Suprapubic skin (tissue), 4 donors: ENCODE measurements at regions not wholly inside any gene's neighbourhood (a gene's known extent, or its start where the extent isn't known, plus 50 kb on each side); places are given as distances from the start of the nearest gene placed in this dataset.

ENCODE experiments used
- EP300 ChIP-seq: sonication (generic); formaldehyde crosslinking; IDR thresholded peaks from one replicate; pipeline ENCODE4 v1.6.1; 2017; ENCODE audit warnings: antibody characterized with exemption
- POLR2A ChIP-seq, 2 donors: fragments of 450-650 bp; IDR thresholded peaks; one replicate each; pipeline ENCODE4 v1.6.1; 2017; ENCODE audit warnings: antibody characterized with exemption in 2 of 2, mild to moderate bottlenecking in 2 of 2, moderate library complexity in 2 of 2
- POLR2AphosphoS5 ChIP-seq, 3 donors: sonication (generic); formaldehyde crosslinking; IDR thresholded peaks; one replicate each; pipeline ENCODE4 v1.6.1; 2017; ENCODE audit warnings: antibody characterized with exemption in 3 of 3
- TF ChIP-seq, protein P1 (sequence below), 2 donors: fragments of 200-600 bp in 1 of 2; fragments of 450-650 bp in 1 of 2; sonication (generic) in 1 of 2; IDR thresholded peaks; one replicate each; pipeline ENCODE4 v1.5.1; 2016 to 2019; ENCODE audit warnings: antibody characterized with exemption in 2 of 2, mild to moderate bottlenecking in 1 of 2, moderate library complexity in 1 of 2

DNA sequence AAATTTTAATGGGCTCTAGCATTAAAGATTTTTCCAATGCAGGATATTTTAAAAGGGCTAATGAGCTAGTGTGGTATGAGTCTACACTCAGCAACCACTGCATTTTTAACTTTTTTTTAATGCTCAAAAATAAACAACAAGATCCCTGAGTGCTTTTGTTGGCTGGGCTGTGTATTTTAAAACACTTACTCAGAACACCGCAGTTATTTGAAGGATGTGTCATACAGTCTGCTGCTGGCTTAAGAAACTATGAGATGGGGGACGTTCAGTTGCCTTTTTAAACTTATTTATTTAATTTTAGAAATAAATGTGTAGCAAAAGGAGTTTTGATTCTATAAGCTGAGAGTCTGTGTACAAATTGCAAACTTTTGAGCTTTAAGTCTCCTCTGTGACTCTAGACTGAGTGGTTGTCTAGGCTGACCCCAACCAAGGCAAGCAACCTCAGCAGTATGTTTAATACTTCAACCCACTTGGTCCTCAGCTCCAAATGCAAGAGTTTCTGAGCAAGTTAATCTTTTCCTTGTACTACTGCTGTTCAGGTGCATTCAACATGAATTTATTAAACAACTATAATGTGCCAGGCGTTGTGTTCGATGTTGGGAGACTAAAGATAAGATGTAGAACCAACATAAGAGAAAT is 278.6 kb upstream of the DIPK2B start:
- TF ChIP-seq, protein P1, sequence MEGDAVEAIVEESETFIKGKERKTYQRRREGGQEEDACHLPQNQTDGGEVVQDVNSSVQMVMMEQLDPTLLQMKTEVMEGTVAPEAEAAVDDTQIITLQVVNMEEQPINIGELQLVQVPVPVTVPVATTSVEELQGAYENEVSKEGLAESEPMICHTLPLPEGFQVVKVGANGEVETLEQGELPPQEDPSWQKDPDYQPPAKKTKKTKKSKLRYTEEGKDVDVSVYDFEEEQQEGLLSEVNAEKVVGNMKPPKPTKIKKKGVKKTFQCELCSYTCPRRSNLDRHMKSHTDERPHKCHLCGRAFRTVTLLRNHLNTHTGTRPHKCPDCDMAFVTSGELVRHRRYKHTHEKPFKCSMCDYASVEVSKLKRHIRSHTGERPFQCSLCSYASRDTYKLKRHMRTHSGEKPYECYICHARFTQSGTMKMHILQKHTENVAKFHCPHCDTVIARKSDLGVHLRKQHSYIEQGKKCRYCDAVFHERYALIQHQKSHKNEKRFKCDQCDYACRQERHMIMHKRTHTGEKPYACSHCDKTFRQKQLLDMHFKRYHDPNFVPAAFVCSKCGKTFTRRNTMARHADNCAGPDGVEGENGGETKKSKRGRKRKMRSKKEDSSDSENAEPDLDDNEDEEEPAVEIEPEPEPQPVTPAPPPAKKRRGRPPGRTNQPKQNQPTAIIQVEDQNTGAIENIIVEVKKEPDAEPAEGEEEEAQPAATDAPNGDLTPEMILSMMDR (IDR thresholded peaks at IDR 0.05), result no peak
- TF ChIP-seq EP300 (no peak), POLR2AphosphoS5 (IDR thresholded peaks at IDR 0.05) (no peak), POLR2A (IDR thresholded peaks at IDR 0.05) (no peak)
